ENCODE measurements at regions not wholly inside any gene's neighbourhood (a gene's known extent, or its start where the extent isn't known, plus 50 kb on each side); places are given as distances from the start of the nearest gene placed in this dataset.
"Not testable (repeated sequence)": the region's sequence is repeated elsewhere in the genome, so short reads cannot be mapped to it uniquely, and the experiment has no call there.

GRCh38 chr21:9795291-9795690 is 726.1 kb upstream of the TPTE start:
- DNase-seq, result not testable (repeated sequence)

- not testable (repeated sequence) for DNase-seq
These were observed 725.1 kb upstream of the TPTE start for GRCh38 chr21:9796293-9796692.

DNA sequence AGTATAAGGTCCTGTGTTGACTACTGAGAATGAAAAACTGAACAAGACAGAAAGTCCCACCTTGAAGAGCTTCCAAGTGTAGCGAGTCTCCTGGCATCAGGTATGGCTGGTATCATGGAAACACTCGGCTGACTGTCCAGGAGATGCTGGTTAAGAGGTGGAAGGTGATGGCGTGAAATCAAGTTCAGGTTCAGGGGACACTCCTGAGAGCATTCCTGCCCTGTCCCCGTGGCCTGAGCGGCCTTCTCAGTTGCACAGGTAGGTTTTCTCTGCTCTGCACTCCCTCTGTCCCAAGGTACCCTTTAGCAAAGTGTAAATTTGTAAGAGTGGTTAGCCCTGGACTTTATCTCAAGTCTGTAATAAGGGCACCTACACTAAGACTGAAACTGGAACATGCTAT is 713.7 kb upstream of the TPTE start:
- DNase-seq, result not testable (repeated sequence)

DNA sequence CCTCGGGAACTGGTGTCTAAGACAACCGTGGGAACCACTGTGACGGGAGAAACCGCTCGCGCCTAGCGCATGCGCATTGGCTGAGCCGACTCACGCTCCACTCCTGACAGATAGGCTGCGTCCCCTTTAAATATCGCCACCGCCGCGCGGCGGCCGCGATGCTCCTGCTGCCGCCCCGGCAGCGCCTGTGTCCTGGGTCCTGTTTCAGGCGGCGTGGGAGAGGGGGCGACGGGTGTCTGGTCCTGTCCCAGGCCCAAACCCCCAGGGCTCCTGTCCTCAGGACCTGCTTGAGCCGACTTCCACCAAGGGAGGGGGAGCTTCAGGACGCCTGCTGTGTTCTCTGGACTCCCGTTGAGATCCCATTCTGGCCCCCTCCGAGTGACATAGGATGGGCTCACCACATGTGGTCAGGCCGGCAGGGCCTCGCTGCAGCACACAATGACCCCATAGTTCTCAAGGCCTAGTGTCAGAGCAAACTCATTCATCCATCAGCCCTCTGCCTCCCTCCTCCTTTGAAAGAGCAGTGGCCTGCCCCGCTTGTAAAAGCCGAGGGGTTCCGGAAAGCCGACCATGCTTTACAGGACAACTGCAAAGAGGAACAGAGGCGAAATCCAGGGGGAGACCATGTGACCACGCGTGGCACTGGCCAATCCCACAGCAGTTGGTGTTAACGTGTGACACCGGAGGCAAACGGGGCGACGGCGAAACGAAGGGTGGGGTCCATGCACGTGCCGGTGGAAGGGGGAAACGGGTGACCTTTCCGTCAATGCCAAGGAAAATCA is 710.0 kb upstream of the TPTE start:
- not testable (repeated sequence) for DNase-seq

- not testable (repeated sequence) for DNase-seq
These were observed 708.9 kb upstream of the TPTE start for GRCh38 chr21:9812507-9812906.

- DNase-seq, result not testable (repeated sequence)
These were observed 707.2 kb upstream of the TPTE start for GRCh38 chr21:9813894-9814814.

- DNase-seq, result not testable (repeated sequence)
These were observed 706.1 kb upstream of the TPTE start for GRCh38 chr21:9815181-9815789.

GRCh38 chr21:9816734-9817334 is 704.5 kb upstream of the TPTE start:
- not testable (repeated sequence) for DNase-seq

- DNase-seq, result not testable (repeated sequence)
These were observed 703.4 kb upstream of the TPTE start for GRCh38 chr21:9817841-9818441.

GRCh38 chr21:9819549-9820192 is 701.7 kb upstream of the TPTE start:
- DNase-seq, result not testable (repeated sequence)

DNA sequence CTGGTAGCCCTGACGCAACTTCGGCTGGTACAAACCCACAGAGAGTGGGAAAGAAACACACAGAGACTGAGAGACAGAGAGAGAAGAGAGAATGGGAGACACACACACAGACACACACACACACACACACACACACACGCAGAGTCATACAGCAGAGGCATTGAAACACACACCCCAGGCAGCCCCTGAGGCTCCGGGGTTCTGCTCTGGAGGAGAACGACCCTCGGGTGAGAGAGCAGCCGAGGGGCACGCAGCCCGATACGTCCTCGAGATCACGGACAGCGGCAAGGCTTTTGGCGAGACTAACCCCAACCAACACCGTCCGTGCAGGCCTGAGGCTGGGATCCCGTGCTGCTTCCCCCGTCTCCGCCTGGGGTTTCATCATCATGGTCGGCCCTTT is 700.8 kb upstream of the TPTE start:
- not testable (repeated sequence) for DNase-seq

DNA sequence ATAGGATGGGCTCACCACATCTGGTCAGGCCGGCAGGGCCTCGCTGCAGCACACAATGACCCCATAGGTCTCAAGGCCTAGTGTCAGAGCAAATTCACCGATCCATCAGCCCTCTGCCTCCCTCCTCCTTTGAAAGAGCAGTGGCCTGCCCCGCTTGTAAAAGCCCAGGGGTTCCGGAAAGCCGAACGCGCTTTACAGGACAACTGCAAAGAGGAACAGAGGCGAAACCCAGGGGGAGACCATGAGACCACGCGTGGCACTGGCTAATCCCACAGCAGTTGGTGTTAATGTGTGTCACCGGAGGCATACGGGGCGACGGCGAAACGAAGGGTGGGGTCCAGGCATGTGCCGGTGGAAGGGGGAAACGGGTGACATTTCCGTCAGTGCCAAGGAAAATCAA is 699.9 kb upstream of the TPTE start:
- not testable (repeated sequence) for DNase-seq

- not testable (repeated sequence) for DNase-seq
These were observed 699.1 kb upstream of the TPTE start for GRCh38 chr21:9822093-9822820.

GRCh38 chr21:9823197-9824157 is 697.9 kb upstream of the TPTE start:
- peak; percentile 3 for DNase-seq

GRCh38 chr21:9830801-9831200 is 690.6 kb upstream of the TPTE start:
- not testable (repeated sequence) for DNase-seq

DNA sequence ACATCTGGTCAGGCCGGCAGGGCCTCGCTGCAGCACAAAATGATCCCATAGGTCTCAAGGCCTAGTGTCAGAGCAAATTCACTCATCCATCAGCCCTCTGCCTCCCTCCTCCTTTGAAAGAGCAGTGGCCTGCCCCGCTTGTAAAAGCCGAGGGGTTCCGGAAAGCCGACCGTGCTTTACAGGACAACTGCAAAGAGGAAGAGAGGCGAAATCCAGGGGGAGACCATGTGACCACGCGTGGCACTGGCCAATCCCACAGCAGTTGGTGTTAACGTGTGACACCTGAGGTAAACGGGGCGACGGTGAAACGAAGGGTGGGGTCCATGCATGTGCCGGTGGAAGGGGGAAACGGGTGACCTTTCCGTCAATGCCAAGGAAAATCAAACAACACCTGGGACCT is 688.6 kb upstream of the TPTE start:
- not testable (repeated sequence) for DNase-seq

GRCh38 chr21:9836547-9836946 is 684.8 kb upstream of the TPTE start:
- DNase-seq, result not testable (repeated sequence)

DNA sequence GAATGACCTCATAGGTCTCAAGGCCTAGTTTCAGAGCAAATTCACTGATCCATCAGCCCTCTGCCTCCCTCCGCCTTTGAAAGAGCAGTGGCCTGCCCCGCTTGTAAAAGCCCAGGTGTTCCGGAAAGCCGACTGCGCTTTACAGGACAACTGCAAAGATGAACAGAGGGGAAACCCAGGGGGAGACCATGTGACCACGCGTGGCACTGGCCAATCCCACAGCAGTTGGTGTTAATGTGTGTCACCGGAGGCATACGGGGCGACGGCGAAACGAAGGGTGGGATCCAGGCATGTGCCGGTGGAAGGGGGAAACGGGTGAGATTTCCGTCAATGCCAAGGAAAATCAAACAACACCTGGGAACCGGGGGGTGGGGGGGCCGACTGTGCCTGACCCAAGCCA is 684.4 kb upstream of the TPTE start:
- not testable (repeated sequence) for DNase-seq

DNA sequence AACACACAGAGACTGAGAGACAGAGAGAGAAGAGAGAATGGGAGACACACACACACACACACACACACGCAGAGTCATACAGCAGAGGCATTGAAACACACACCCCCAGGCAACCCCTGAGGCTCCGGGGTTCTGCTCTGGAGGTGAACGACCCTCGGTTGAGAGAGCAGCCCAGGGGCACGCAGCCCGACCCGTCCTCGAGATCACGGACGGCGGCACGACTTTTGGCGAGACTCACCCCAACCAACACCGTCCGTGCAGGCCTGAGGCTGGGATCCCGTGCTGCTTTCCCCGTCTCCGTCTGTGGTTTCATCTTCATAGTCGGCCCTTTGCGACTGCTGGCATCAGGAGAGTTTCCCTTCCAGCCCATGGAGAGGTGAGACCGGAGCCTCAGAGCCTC is 683.9 kb upstream of the TPTE start:
- not testable (repeated sequence) for DNase-seq

All from CD4-positive, alpha-beta T cell treated with Interleukin-17A for 4 hours (primary cell).